HuH-7 (cell line): ENCODE measurements at regions not wholly inside any gene's neighbourhood (a gene's known extent, or its start where the extent isn't known, plus 50 kb on each side); places are given as distances from the start of the nearest gene placed in this dataset.
"Not testable (repeated sequence)": the region's sequence is repeated elsewhere in the genome, so short reads cannot be mapped to it uniquely, and the experiment has no call there.

Experiments
- DNase-seq: peaks from one replicate; pipeline ENCODE4 v3.0.0; 2011; ENCODE audit warnings: low spot score

DNA sequence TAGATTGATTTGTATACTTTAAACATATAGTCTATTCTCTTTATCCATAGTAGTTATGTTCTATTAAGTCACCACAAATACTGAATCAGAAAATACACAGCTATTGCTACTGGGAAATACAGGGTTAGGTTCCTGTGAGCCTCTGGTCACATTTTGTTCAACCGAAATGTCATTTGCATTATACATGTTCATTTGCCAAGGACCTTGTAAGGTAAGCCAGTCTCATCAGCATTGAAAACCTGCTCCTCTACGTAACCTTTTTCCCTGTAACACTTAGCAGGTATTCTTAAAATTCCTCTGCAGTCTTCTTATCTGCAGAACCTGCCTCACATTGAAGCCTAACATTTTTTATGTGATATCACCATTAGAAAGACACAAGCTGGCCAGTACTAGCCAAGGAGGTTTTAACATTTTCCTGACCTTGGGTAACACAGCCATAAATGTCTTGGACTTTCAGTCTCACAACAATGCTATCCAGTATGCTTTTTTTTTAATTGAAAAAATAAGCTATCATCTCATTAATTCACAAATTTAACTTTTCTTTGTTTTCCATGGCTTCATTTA is 765.7 kb upstream of the IGFBP7 start:
- no peak for DNase-seq

DNA sequence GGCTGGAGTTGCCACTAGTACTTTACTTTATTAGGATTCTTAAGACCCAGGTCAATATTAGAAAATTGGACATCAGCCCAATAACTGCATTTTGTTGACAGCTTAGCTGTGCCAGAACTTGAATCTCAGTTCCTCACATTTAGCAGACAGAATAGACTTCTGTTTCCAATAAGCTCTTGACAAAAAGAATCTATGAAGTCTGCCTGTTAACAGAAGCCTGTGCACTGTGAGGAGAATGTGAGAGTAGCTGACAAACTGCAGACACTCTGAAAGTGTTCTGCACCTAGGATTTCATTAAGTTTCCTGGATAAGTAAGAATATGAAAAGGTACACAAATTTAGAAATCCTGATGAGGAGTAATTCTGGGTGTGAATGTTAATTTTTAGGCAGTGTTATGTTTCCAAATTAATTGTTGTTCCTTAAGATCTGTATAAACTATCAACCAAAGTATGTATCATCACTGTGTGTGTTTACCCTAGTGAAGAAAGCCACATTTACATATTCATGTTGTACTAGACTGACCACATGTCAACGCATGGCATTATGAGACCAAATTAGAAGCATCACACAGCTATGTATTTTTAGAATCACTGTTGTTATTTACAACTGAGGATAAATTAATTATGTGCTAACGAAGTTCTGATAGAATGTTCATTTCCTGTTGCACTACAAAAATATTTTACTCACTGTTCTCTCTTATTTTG is 756.4 kb upstream of the IGFBP7 start:
- no peak for DNase-seq

DNA sequence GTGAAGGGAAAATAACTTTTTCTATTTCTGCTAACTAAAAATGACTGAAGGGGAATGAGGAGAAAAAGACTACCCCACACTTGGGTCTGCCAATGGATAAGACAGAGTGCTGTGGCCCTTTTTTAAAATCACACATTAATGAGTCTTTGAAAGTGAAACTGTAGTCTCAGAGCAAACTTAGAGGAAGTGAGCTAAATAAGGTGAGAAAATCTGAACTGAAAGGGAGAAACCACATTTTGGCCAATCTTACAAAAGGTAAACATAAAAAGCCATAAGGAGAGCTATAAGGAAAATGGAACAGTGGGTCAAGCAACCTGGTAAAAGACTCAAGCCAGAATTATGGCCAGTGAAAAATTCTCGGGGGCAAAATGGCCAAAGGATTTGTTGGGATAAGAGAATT is 755.1 kb upstream of the IGFBP7 start:
- no peak for DNase-seq

- DNase-seq, result no peak
Measured at GRCh38 chr4:57854748-57855147, 744.6 kb upstream of the IGFBP7 start.

- no peak for DNase-seq
Measured at GRCh38 chr4:57850141-57850540, 740.0 kb upstream of the IGFBP7 start.

DNA sequence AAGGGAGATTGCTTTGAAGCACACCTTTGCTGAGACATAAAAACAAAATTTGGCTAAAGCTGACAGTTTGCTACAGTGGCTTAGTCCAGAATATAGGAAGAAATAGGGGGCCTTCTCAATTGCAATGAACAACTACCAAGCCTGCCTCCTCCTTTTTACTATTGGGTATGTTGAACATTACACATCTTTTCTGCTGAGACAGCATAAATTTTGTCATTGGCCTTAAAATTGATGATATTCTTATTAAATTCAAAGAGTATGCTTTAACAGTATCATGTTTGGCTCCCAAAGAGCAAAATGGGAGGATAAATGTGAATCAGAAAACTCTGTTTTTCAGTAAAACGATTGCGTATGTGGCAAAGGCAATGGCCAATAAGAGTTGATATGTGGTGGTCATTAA is 721.9 kb upstream of the IGFBP7 start:
- no peak for DNase-seq

DNA sequence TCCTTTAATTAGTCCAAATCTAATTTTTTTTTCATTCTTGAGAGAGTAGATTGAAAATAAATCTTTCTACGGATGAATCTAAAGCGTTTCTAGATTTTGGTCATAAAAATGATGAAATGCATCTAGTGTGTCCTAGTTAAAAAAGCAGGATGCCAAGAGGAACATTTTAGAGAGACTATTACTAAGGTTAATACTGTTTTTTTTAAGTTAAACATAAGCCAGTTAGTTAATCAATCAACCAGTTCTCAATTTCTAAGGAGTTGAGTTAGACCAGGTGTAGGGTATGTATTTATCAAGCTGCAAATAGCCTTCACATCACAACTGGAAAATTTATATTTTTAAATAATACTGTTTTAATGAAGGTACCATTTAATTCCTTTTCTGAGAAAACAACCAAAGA is 679.5 kb upstream of the IGFBP7 start:
- DNase-seq, result no peak

GRCh38 chr4:57777876-57778275 is 667.7 kb upstream of the IGFBP7 start:
- no peak for DNase-seq

DNA sequence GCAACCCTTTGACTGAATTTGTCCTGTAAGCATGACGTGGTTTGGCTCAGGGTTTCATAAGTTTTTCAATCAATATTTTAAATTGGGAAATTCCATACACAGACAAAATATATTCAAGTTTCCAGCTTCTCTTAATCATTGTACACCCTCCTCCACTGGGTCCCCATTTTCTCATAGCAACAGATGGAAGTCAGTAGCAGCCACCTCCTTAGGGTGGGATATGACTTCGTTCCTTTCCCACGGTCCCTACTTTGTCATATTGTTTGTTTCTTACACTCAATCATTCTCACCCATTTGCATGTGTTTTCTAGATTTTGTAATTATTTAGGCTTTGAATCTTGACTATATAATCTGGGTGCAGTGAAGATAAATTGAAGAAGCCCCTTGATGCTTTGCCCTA is 664.5 kb upstream of the IGFBP7 start:
- DNase-seq, result no peak

DNA sequence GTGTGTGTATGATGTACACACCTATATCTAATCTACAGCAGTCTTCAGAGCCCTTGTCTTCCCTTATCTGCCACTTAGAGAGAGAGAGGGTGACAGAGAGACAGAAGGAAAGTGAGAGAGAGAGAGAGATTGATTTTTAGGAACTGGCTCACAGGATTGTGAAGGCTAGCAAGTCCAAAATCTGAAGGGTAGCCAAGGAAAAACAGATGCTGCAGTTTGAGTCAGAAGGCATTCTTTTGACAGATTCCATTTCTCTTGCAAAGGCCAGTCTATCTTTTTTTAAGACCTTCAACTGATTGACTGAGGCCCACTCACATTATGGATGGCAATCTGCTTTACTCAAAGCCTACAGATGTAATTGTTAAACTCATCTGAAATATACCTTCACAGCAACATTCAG is 664.0 kb upstream of the IGFBP7 start:
- no peak for DNase-seq

DNA sequence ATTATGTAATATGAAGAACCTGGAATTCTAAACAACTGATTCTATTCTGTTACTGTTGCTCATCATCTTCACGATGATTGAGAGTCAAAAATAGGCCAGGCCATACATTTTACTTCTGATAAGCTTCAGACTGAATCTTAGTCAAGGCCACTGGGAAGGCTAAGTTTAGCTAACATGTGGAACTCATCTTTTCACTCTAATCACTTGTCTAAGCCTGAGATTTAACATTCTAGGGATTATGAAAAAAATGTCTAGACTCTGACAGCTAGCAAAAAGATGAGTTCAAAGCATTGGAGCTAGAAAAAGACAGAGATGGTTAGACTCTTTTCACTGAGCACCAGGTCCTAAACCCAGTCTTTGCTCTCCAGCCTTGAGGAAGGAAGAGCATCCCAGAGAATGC is 656.2 kb upstream of the IGFBP7 start:
- DNase-seq, result no peak

- no peak for DNase-seq
Measured at GRCh38 chr4:57764856-57765255, 654.7 kb upstream of the IGFBP7 start.

DNA sequence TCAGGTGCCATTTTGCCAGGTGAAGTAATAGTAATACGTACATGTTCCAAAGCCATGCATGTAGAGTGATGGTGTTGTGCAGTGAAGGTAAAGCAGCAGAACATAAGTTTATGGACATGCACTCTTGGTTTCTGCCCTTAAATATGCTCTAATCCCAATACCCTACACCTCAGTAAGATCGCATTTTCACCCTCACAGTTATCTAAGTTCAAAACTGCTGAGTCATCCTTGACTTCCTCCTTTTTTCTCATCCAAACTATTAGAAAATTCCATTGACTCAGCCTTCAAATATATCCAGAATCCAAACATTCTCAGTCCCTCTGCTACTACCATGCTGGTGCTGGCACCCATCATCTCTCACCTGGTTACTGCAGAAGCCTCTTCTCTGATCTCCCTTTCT is 652.9 kb upstream of the IGFBP7 start:
- DNase-seq, result no peak

GRCh38 chr4:57740625-57741190 is 630.5 kb upstream of the IGFBP7 start:
- no peak for DNase-seq

DNA sequence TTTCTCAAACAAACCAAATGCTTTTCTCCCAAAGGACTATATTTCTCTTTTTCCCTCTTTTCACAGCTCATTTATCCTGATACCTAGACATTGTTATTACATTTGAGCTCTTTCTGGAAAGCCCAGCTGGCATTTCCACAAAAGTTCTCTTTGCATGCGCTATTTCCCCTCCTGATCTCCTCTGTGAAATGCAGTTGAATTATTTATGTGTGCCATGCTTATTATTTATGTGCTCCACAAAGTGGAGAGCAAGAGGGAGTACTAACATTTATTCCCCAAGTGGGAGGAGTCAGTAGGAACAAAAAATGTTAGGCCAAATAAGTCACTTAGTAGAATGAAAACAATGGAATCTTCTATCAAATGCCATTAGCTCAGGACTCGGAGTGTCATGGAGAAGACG is 626.6 kb upstream of the IGFBP7 start:
- DNase-seq, result no peak

DNA sequence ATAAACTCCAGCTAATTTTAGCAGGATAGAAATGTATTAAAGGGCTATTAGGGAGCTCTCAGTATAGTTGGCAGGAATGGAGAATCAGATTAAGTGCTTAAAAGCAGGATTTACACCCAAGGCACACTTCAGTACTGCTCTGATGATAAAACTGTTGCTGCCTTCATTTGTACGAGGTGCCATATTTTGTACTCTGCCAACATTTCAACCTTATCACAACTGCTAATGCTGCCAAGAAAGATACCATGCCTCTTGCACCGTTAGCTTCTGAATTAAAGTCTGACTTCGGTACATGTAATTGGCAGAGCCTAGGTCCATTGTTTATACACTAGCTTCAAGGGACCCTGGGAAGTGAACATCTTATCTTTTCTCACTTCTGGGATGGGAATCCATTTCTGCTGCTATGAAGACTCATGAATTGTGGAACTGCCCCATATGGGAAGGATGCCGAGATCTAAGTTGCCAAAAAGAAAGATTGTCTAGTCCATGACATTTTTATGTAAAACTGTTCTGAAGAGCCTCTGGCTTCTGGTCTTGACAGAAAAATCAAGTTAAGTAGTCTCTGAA is 624.0 kb upstream of the IGFBP7 start:
- DNase-seq, result no peak

GRCh38 chr4:57729775-57730570 is 619.8 kb upstream of the IGFBP7 start:
- DNase-seq, result not testable (repeated sequence)

GRCh38 chr4:57726154-57726553 is 616.0 kb upstream of the IGFBP7 start:
- no peak for DNase-seq

GRCh38 chr4:57719456-57719855 is 609.3 kb upstream of the IGFBP7 start:
- no peak for DNase-seq

- not testable (repeated sequence) for DNase-seq
Measured at GRCh38 chr4:57714313-57714712, 604.1 kb upstream of the IGFBP7 start.

DNA sequence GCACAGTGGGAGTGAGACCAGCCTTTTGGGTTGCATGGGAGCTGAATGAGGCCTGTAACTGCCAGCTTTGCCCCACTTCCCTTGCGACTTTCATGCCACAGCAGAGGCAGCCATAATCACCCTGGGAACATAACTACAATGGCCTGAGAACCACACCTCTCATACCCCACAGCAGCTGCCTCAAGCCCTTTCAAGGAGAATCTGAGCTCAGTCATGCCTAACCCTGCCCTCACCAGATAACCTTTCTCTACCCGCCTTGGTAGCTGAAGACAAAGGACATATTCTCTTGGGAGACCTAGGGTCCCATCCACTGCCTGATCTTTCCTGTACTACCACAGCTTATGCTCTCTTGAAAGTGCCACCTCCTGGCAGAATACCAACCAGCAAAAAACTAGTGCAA is 599.9 kb upstream of the IGFBP7 start:
- DNase-seq, result no peak

GRCh38 chr4:57691370-57691769 is 581.2 kb upstream of the IGFBP7 start:
- no peak for DNase-seq

- no peak for DNase-seq
Measured at GRCh38 chr4:57689693-57690205, 579.6 kb upstream of the IGFBP7 start.
